Ovary (tissue), 3 donors: ENCODE measurements at regions not wholly inside any gene's neighbourhood (a gene's known extent, or its start where the extent isn't known, plus 50 kb on each side); places are given as distances from the start of the nearest gene placed in this dataset.

Experiments
- POLR2A ChIP-seq: fragments of 450-650 bp; IDR thresholded peaks from one replicate; pipeline ENCODE4 v1.6.1; 2017; ENCODE audit warnings: antibody characterized with exemption, mild to moderate bottlenecking, moderate library complexity
- TF ChIP-seq, protein P1 (sequence below), 3 donors: fragments of 450-650 bp in 2 of 3; fragments of 200-600 bp in 1 of 3; IDR thresholded peaks; one replicate each; pipeline versions ENCODE4 v1.5.1 to v1.8.0; 2016 to 2022; ENCODE audit warnings: antibody characterized with exemption in 3 of 3, mild to moderate bottlenecking in 1 of 3
- donor health status: DM: no; HTN: no; CAD: no.

DNA sequence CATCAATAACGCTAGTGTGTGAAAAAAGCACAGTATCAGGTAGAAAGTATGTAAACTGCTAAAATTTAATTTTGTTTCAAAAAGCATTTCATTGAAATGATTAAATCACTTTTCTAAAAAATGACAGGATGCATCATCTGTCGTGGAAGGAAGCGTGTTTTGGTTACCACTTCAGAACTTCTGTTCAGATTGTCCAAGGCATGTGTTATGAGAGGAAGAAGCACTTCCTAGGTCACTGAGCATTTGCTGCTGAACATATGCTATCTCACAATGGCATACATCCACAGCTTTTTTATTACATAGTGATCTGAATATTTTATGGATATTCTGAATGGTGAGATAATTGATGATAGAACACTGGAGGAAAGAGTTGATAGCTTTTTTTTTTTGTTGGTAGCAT lies 737.5 kb downstream of the SATB2 start:
- TF ChIP-seq, protein P1, sequence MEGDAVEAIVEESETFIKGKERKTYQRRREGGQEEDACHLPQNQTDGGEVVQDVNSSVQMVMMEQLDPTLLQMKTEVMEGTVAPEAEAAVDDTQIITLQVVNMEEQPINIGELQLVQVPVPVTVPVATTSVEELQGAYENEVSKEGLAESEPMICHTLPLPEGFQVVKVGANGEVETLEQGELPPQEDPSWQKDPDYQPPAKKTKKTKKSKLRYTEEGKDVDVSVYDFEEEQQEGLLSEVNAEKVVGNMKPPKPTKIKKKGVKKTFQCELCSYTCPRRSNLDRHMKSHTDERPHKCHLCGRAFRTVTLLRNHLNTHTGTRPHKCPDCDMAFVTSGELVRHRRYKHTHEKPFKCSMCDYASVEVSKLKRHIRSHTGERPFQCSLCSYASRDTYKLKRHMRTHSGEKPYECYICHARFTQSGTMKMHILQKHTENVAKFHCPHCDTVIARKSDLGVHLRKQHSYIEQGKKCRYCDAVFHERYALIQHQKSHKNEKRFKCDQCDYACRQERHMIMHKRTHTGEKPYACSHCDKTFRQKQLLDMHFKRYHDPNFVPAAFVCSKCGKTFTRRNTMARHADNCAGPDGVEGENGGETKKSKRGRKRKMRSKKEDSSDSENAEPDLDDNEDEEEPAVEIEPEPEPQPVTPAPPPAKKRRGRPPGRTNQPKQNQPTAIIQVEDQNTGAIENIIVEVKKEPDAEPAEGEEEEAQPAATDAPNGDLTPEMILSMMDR (IDR thresholded peaks at IDR 0.05): no peak
- no peak for TF ChIP-seq POLR2A
